ENCODE measurements at regions not wholly inside any gene's neighbourhood (a gene's known extent, or its start where the extent isn't known, plus 50 kb on each side); places are given as distances from the start of the nearest gene placed in this dataset.

DNA sequence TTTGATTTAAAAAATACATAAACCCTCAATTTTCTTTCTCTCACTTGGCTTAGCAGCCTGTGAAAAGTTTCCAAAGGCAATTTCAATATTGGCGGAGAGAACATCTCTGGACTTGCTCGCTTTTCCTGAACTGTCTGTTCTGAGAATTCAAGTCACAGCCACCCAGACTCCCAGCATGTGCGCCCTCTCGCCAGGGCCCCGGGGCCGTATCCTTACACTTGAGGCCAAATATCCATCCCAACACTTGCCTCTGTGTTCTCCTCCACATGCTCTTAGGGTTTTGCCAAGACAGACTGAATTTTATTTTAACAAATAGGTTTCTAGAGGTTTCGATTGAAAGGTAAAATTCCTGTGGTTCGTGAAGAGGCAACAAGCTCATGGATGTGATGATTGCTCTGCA is 111.5 kb upstream of the GPR26 start:
- H3K4me3 ChIP-seq = no peak overlapping the region
- no peak overlapping the region for H3K4me2 ChIP-seq
- H3K27ac ChIP-seq = no peak overlapping the region
- CTCF ChIA-PET = interaction anchor here (0.9 to 2.7 kb wide), 4 partner anchors 410 to 512 kb away, joined by 3 to 20 read pairs (median 4); no protein-coding TSS in a partner anchor
- ATAC-seq (no peak), FAIRE-seq (no peak), DNase-seq (ENCODE audit: low read depth in 1 of 2, low spot score in 1 of 2) (no peak)
- WGBS (ENCODE audit: missing lambda C conversion rate) = 38% methylated on average over 8 of the region's 8 CpGs
- POLR2A ChIA-PET = no interaction called here
- TF ChIP-seq EHMT2 (IDR thresholded peaks at IDR 0.05; ENCODE audit: low read depth) = no peak
- TF ChIP-seq JUNB (IDR thresholded peaks at IDR 0.05) = no peak
- TF ChIP-seq CBX8 (IDR thresholded peaks at IDR 0.05) = no peak
- TF ChIP-seq, protein P1, sequence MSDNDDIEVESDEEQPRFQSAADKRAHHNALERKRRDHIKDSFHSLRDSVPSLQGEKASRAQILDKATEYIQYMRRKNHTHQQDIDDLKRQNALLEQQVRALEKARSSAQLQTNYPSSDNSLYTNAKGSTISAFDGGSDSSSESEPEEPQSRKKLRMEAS (IDR thresholded peaks at IDR 0.05) = no peak
- no peak for TF ChIP-seq RCOR1 (IDR thresholded peaks at IDR 0.05; ENCODE audit: low read depth, low read length)
- TF ChIP-seq, protein P2, sequence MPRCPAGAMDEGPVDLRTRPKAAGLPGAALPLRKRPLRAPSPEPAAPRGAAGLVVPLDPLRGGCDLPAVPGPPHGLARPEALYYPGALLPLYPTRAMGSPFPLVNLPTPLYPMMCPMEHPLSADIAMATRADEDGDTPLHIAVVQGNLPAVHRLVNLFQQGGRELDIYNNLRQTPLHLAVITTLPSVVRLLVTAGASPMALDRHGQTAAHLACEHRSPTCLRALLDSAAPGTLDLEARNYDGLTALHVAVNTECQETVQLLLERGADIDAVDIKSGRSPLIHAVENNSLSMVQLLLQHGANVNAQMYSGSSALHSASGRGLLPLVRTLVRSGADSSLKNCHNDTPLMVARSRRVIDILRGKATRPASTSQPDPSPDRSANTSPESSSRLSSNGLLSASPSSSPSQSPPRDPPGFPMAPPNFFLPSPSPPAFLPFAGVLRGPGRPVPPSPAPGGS (IDR thresholded peaks at IDR 0.05) = no peak
- no peak for TF ChIP-seq POLR2A (IDR thresholded peaks at IDR 0.05; ENCODE audit: low read length)
- no peak for TF ChIP-seq HDAC2 (IDR thresholded peaks at IDR 0.05)
- no peak for TF ChIP-seq GATA3 (IDR thresholded peaks at IDR 0.05; ENCODE audit: borderline replicate concordance)
- TF ChIP-seq POLR2AphosphoS2 (conservative IDR thresholded peaks at IDR 0.05; ENCODE audit: low read length) = no peak
- TF ChIP-seq ZSCAN20 (CRISPR knock-in tag; IDR thresholded peaks at IDR 0.05) = no peak
- TF ChIP-seq, protein P3, sequence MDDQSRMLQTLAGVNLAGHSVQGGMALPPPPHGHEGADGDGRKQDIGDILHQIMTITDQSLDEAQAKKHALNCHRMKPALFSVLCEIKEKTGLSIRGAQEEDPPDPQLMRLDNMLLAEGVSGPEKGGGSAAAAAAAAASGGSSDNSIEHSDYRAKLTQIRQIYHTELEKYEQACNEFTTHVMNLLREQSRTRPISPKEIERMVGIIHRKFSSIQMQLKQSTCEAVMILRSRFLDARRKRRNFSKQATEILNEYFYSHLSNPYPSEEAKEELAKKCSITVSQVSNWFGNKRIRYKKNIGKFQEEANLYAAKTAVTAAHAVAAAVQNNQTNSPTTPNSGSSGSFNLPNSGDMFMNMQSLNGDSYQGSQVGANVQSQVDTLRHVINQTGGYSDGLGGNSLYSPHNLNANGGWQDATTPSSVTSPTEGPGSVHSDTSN (IDR thresholded peaks at IDR 0.05) = no peak
- TF ChIP-seq, protein P4, sequence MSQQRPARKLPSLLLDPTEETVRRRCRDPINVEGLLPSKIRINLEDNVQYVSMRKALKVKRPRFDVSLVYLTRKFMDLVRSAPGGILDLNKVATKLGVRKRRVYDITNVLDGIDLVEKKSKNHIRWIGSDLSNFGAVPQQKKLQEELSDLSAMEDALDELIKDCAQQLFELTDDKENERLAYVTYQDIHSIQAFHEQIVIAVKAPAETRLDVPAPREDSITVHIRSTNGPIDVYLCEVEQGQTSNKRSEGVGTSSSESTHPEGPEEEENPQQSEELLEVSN (IDR thresholded peaks at IDR 0.05; ENCODE audit: borderline replicate concordance, low read depth) = no peak
- no peak for TF ChIP-seq CBX2 (IDR thresholded peaks at IDR 0.05; ENCODE audit: borderline replicate concordance, low read depth)
- no peak for TF ChIP-seq TFCP2L1 (CRISPR knock-in tag; IDR thresholded peaks at IDR 0.05)
- no peak for TF ChIP-seq SMC3 (IDR thresholded peaks at IDR 0.05)
- TF ChIP-seq MYC (IDR thresholded peaks at IDR 0.05; ENCODE audit: borderline replicate concordance, low read length) = no peak
- no peak for TF ChIP-seq HOXB5 (CRISPR knock-in tag; IDR thresholded peaks at IDR 0.05)
- TF ChIP-seq, protein P5, sequence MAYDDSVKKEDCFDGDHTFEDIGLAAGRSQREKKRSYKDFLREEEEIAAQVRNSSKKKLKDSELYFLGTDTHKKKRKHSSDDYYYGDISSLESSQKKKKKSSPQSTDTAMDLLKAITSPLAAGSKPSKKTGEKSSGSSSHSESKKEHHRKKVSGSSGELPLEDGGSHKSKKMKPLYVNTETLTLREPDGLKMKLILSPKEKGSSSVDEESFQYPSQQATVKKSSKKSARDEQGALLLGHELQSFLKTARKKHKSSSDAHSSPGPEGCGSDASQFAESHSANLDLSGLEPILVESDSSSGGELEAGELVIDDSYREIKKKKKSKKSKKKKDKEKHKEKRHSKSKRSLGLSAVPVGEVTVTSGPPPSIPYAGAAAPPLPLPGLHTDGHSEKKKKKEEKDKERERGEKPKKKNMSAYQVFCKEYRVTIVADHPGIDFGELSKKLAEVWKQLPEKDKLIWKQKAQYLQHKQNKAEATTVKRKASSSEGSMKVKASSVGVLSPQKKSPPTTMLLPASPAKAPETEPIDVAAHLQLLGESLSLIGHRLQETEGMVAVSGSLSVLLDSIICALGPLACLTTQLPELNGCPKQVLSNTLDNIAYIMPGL (CRISPR knock-in tag; IDR thresholded peaks at IDR 0.05; ENCODE audit: borderline replicate concordance) = no peak
- no peak for TF ChIP-seq CHD4 (IDR thresholded peaks at IDR 0.05; ENCODE audit: borderline replicate concordance)
- H3K4me1 ChIP-seq = no peaks in the 10 kb centered on the region
- no peaks in the 10 kb centered on the region for H3K9me3 ChIP-seq

DNA sequence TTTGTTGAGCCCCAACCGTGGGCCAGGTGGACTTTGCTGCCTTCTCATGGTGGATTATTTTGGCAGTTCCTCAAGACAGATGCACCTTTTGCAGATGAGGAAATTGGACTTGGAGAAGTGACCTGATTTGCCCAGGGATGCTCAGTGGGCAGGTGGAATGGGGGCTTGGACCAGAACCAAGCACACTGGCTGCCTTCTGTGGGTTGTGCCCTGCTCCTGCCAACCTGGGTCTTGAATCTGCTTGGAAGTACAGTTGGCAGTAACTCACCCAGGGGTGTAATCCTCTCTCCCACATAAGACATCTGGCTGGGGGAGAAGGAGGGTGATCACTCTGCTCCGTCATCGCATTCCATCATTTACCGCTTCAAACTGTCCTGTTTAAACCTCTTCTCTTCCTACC is 110.5 kb upstream of the GPR26 start:
- Histone ChIP-seq H3K4me1 (no peaks in the 10 kb centered on the region), H3K4me2 (no peak overlapping the region), H3K27ac (no peak overlapping the region), H3K4me3 (no peak overlapping the region), H3K9me3 (no peaks in the 10 kb centered on the region)
- FAIRE-seq (no peak), ATAC-seq (no peak), DNase-seq (ENCODE audit: low read depth in 1 of 2, low spot score in 1 of 2) (no peak)
- TF ChIP-seq ZC3H11A (IDR thresholded peaks at IDR 0.05) (no peak), NR3C1 (IDR thresholded peaks at IDR 0.05) (no peak), EHMT2 (IDR thresholded peaks at IDR 0.05; ENCODE audit: low read depth) (no peak), HEYL (CRISPR knock-in tag; IDR thresholded peaks at IDR 0.05) (no peak), EP300 (IDR thresholded peaks at IDR 0.05) (no peak), CBX2 (IDR thresholded peaks at IDR 0.05; ENCODE audit: borderline replicate concordance, low read depth) (no peak), CHD2 (IDR thresholded peaks at IDR 0.05; ENCODE audit: low read length, partially characterized antibody) (no peak), FOSB (CRISPR knock-in tag; IDR thresholded peaks at IDR 0.05) (no peak), EHF (CRISPR knock-in tag; IDR thresholded peaks at IDR 0.05) (no peak), ZNF302 (CRISPR knock-in tag; IDR thresholded peaks at IDR 0.05) (no peak), CHD4 (IDR thresholded peaks at IDR 0.05; ENCODE audit: borderline replicate concordance) (no peak)
- TF ChIP-seq, protein P6, sequence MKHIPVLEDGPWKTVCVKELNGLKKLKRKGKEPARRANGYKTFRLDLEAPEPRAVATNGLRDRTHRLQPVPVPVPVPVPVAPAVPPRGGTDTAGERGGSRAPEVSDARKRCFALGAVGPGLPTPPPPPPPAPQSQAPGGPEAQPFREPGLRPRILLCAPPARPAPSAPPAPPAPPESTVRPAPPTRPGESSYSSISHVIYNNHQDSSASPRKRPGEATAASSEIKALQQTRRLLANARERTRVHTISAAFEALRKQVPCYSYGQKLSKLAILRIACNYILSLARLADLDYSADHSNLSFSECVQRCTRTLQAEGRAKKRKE (CRISPR knock-in tag; IDR thresholded peaks at IDR 0.05; ENCODE audit: low read depth) = no peak
- TF ChIP-seq, protein P5 (CRISPR knock-in tag; IDR thresholded peaks at IDR 0.05; ENCODE audit: borderline replicate concordance) = no peak
- WGBS (ENCODE audit: missing lambda C conversion rate) = 69% methylated on average over 4 of the region's 4 CpGs
- ChIA-PET POLR2A (no interaction called here), CTCF (interaction anchor here (0.9 to 2.7 kb wide), 4 partner anchors 411 to 513 kb away, joined by 3 to 20 read pairs (median 4); no protein-coding TSS in a partner anchor)
